ENCODE measurements at regions not wholly inside any gene's neighbourhood (a gene's known extent, or its start where the extent isn't known, plus 50 kb on each side); places are given as distances from the start of the nearest gene placed in this dataset.
"Not testable (repeated sequence)": the region's sequence is repeated elsewhere in the genome, so short reads cannot be mapped to it uniquely, and the experiment has no call there.

DNA sequence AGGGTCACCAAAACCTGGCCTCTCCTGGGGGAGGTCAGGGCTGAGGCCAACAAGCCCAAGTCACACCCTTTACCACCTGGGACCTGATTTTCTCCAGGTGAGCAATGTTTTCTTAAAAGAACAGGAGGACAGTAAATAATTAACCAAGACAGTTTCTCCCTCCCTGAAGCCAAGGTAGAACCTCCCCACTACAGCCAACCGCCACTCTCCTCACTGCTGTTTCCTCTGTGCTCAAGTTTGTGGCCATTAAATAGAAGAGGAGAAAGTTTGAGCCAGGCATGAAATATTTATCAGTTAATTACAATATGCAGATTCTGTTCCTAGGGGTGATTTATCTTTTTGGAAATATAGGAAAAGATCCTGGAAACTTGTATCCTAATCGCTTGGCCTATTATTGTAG is 150.6 kb upstream of the ANKRD20A1 start:
- H3K27ac Mint-ChIP-seq (ENCODE audit: low read depth); H3K4me3 Mint-ChIP-seq; H3K27me3 Mint-ChIP-seq; H3K9me3 Mint-ChIP-seq; ATAC-seq (replicated peaks; ENCODE audit: extremely low read depth, poor library complexity, severe bottlenecking); DNase-seq (ENCODE audit: low spot score in 2 of 2); H3K4me1 Mint-ChIP-seq; H3K36me3 Mint-ChIP-seq (ENCODE audit: insufficient read depth): not testable (repeated sequence)

DNA sequence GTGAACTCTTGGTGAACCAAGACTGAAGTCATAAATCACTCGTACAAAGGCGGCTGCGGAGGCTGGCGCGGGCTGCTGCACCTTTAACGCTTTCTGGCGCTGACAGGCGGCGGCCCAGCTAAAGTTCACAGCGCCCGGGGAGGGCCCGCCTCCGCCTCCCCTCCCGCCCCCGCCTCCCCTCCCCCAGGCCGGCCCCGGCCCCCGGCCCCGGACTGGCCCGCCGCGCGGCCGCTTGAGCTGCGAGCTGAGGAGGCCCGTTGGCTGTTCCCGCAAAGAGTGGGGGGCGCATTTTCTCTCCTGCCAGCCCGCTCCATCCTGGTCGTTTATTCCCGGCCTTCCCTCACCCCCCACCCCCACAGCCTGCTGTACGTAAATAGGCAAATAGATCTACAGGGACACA is 147.3 kb upstream of the ANKRD20A1 start:
- not testable (repeated sequence) for H3K36me3 Mint-ChIP-seq (ENCODE audit: insufficient read depth); H3K4me1 Mint-ChIP-seq; DNase-seq (ENCODE audit: low spot score in 2 of 2); ATAC-seq (replicated peaks; ENCODE audit: extremely low read depth, poor library complexity, severe bottlenecking); H3K27ac Mint-ChIP-seq (ENCODE audit: low read depth); H3K4me3 Mint-ChIP-seq; H3K9me3 Mint-ChIP-seq; H3K27me3 Mint-ChIP-seq

DNA sequence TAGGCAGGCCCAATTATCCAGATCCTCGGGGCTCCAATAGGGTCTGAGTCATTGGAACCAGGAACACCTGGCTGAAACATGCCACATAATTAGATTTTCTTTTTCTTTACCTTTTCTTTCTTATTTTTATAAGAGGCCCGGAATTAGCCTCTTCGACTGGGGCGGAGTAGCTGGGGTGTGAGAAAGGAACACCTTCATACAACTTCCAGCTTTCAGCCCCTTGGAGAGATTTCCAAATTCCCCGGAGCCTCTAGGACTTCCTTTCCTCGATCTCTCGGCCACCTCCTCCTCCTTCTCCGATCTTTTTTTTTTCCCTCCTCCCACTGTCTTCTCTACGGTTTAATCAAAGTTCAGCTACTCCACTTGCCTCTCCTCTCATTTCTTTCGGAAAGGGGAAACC is 146.8 kb upstream of the ANKRD20A1 start:
- not testable (repeated sequence) for H3K27me3 Mint-ChIP-seq; H3K27ac Mint-ChIP-seq (ENCODE audit: low read depth); H3K4me1 Mint-ChIP-seq; H3K36me3 Mint-ChIP-seq (ENCODE audit: insufficient read depth); ATAC-seq (replicated peaks; ENCODE audit: extremely low read depth, poor library complexity, severe bottlenecking); DNase-seq (ENCODE audit: low spot score in 2 of 2); H3K9me3 Mint-ChIP-seq; H3K4me3 Mint-ChIP-seq

DNA sequence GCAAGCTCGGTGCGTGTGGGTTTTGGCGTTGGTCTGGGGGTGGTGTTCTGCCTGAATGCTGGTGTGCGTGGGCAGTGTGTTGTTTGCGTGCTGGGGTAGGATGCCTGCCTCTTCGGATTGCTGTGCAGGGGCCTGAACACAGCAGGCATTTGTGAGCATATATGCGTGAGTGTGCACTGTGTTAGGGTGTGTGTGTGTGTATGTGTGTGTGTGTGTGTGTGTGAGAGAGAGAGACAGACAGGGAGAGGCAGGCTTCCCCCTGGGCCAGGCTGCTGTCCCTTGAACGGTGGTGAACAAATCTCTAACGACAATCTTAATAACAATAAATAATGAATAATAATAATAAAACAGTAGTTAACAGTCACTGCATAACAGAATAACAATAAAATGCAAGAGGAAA is 145.8 kb upstream of the ANKRD20A1 start:
- H3K4me1 Mint-ChIP-seq; H3K36me3 Mint-ChIP-seq (ENCODE audit: insufficient read depth); H3K9me3 Mint-ChIP-seq; DNase-seq (ENCODE audit: low spot score in 2 of 2); ATAC-seq (replicated peaks; ENCODE audit: extremely low read depth, poor library complexity, severe bottlenecking); H3K27me3 Mint-ChIP-seq; H3K27ac Mint-ChIP-seq (ENCODE audit: low read depth); H3K4me3 Mint-ChIP-seq: not testable (repeated sequence)

DNA sequence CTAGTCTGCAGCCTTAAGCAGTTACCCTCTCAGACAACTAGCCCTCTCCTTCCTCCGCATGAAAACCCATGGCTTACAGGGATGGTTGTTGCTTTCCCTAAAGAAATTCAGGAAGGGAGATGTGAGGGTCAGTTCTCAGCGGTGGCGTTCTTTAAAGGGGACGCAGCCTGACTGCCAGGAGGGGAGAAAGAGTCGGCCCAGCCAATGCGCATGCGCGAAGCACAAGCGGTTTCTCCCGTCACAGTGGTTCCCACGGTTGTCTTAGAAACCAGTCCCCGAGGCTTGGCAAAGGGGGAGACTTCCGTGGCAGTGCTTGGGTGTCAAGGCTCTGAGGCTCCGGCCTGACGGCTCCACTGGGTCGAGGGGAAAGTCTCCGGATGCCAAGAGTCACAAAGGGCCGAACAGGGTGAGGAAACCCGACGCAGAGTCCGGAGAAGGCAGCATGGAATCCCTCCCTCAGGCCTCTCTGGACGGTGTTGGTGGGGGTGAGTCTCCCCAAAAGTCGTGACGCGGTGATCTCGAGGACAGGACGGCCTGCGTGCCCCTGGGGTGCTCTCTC is 140.8 kb upstream of the ANKRD20A1 start:
- H3K4me1 Mint-ChIP-seq; ATAC-seq (replicated peaks; ENCODE audit: extremely low read depth, poor library complexity, severe bottlenecking); H3K27ac Mint-ChIP-seq (ENCODE audit: low read depth); H3K9me3 Mint-ChIP-seq; H3K36me3 Mint-ChIP-seq (ENCODE audit: insufficient read depth); H3K4me3 Mint-ChIP-seq; H3K27me3 Mint-ChIP-seq; DNase-seq (ENCODE audit: low spot score in 2 of 2): not testable (repeated sequence)

DNA sequence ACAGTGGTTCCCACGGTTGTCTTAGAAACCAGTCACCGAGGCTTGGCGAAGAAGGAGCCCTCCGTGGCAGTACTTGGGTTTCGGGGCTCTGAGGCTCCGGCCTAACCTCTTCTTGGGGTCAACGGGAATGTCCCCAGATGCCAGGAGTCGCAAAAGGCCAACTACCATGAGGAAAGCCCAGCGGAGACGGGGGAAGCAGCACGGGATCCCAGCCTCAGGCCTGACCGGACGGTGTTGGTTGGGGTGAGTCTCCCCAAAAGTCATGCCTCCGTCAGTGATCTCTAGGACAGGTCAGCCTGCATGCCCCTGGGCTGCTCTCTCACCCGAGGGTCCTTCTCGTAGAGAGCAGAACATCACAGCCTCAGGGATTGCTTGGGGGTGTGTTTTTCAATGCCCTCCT is 138.2 kb upstream of the ANKRD20A1 start:
- not testable (repeated sequence) for ATAC-seq (replicated peaks; ENCODE audit: extremely low read depth, poor library complexity, severe bottlenecking); H3K4me1 Mint-ChIP-seq; H3K4me3 Mint-ChIP-seq; H3K36me3 Mint-ChIP-seq (ENCODE audit: insufficient read depth); H3K9me3 Mint-ChIP-seq; H3K27me3 Mint-ChIP-seq; H3K27ac Mint-ChIP-seq (ENCODE audit: low read depth)
- DNase-seq (ENCODE audit: low spot score in 2 of 2) = peak in 1 of 2 donors; percentile 10

DNA sequence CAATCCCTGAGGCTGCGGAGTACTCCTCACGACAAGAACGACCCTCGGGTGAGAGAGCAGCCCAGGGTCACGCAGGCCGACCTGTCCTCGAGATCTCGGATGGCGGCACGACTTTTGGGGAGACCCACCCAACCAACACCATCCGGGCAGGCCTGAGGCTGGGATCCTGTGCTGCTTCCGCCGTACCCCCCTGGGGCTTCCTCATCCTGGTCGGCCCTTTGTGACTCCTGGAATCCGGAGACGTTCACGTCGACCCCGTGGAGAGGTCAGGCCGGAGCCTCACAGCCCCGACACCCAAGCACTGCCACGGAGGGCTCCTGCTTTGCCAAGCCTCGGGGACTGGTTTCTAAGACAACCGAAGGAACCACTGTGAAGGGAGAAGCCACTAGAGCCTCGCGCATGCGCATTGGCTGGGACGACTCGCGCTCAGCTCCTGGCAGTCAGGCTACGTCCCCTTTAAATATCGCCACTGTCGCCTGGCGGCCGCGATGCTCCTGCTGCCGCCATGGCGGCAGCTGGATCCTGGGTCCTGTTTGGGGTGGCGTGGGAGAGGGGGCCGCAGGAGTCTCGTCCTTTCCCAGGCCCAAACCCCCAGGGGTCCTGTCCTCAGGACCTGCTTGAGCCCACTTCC is 136.2 kb upstream of the ANKRD20A1 start:
- not testable (repeated sequence) for H3K4me3 Mint-ChIP-seq

DNA sequence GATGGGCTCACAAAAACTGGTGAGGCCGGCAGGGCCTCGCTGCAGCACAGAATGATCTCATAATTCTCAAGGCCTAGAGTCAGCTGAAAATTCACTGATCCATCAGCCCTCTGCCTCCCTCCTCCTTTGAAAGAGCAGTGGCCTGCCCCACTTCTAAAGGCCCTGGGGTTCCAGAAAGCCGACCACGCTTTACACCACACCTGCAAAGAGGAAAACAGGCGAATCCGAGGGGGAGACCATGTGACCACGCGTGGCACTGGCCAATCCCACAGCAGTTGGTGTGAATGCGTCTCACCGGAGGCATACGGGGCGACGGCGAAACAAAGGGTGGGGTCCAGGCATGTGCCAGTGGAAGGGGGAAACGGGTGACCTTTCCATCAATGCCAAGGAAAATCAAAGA is 135.5 kb upstream of the ANKRD20A1 start:
- peak overlapping the region; percentile 78 for H3K4me3 Mint-ChIP-seq
- not testable (repeated sequence) for H3K9me3 Mint-ChIP-seq; H3K36me3 Mint-ChIP-seq (ENCODE audit: insufficient read depth); H3K27me3 Mint-ChIP-seq; H3K27ac Mint-ChIP-seq (ENCODE audit: low read depth); H3K4me1 Mint-ChIP-seq
- DNase-seq (ENCODE audit: low spot score in 2 of 2) = peak in 1 of 2 donors; percentile 10
- ATAC-seq (replicated peaks; ENCODE audit: extremely low read depth, poor library complexity, severe bottlenecking) = peak; percentile 7

More for the DNA sequence above, 136.2 kb upstream of the ANKRD20A1 start:
- ATAC-seq (replicated peaks; ENCODE audit: extremely low read depth, poor library complexity, severe bottlenecking) = peak; percentile 71
- H3K36me3 Mint-ChIP-seq (ENCODE audit: insufficient read depth); H3K27me3 Mint-ChIP-seq; H3K4me1 Mint-ChIP-seq; H3K27ac Mint-ChIP-seq (ENCODE audit: low read depth); H3K9me3 Mint-ChIP-seq; DNase-seq (ENCODE audit: low spot score in 2 of 2): not testable (repeated sequence)

DNA sequence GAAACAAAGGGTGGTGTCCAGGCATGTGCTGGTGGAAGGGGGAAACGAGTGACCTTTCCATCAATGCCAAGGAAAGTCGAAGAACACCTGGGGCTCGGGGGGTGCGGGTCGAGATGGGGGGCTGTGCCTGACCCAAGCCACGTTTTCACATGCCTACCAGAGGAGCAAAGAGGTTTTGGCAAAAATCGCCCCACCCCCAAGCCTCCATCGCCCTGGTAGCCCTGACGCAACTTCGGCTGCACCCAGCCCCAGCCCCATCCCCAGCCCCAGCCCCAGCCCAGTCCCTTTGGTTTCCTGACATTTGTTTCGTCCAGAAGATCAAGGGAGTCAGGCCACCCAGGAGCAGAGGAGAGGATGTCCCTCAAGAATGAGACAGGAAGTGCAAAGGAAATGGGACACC is 133.8 kb upstream of the ANKRD20A1 start:
- H3K27me3 Mint-ChIP-seq; ATAC-seq (replicated peaks; ENCODE audit: extremely low read depth, poor library complexity, severe bottlenecking); H3K9me3 Mint-ChIP-seq; H3K4me3 Mint-ChIP-seq; DNase-seq (ENCODE audit: low spot score in 2 of 2); H3K27ac Mint-ChIP-seq (ENCODE audit: low read depth); H3K4me1 Mint-ChIP-seq; H3K36me3 Mint-ChIP-seq (ENCODE audit: insufficient read depth): not testable (repeated sequence)

DNA sequence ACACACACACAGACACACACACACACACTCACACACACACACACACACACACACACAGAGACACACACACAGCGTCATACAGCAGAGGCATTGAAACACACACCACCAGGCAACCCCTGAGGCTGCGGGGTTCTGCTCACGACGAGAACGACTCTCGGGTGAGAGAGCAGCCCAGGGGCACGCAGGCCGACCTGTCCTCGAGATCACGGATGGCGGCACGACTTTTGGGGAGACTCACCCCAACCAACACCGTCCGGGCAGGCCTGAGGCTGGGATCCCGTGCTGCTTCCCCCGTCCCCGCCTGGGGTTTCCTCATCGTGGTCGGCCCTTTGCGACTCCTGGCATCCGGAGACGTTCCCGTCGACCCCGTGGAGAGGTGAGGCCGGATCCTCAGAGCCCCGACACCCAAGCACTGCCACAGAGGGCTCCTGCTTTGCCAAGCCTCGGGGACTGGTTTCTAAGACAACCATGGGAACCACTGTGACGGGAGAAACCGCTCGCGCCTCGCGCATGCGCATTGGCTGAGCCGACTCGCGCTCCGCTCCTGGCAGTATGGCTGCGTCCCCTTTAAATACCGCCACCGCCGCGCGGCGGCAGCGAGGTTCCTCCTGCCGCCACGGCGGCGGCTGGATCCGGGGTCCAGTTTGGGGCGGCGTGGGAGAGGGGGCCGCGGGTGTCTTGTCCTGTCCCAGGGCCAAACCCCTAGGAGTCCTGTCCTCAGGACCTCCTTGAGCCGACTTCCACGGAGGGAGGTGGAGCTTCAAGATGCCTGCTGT is 132.3 kb upstream of the ANKRD20A1 start:
- H3K36me3 Mint-ChIP-seq (ENCODE audit: insufficient read depth); H3K27ac Mint-ChIP-seq (ENCODE audit: low read depth); ATAC-seq (replicated peaks; ENCODE audit: extremely low read depth, poor library complexity, severe bottlenecking); H3K27me3 Mint-ChIP-seq; H3K9me3 Mint-ChIP-seq; H3K4me1 Mint-ChIP-seq: not testable (repeated sequence)
- H3K4me3 Mint-ChIP-seq = peak overlapping the region; percentile 47
- DNase-seq (ENCODE audit: low spot score in 2 of 2) = peak in 1 of 2 donors; percentile 18

DNA sequence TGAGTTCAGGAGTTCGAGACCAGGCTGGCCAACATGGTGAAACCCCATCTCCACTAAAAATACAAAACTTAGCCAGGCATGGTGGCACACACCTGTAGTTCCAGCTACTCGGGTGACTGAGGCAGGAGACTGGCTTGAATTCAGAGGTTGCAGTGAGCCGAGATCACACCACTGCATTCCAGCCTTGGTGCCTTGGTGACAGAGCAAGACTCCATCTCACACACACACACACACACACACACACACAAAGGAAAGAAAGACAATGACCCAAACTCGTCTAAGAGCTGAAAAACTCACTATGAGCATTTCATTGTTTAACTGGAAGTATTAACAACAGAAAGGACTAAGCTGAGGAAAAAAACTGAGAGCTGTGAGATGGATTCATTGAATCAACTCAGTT is 95.6 kb upstream of the ANKRD20A1 start:
- ATAC-seq (replicated peaks; ENCODE audit: extremely low read depth, poor library complexity, severe bottlenecking); DNase-seq (ENCODE audit: low spot score in 2 of 2); H3K4me1 Mint-ChIP-seq; H3K36me3 Mint-ChIP-seq (ENCODE audit: insufficient read depth); H3K27ac Mint-ChIP-seq (ENCODE audit: low read depth); H3K27me3 Mint-ChIP-seq; H3K9me3 Mint-ChIP-seq; H3K4me3 Mint-ChIP-seq: not testable (repeated sequence)

DNA sequence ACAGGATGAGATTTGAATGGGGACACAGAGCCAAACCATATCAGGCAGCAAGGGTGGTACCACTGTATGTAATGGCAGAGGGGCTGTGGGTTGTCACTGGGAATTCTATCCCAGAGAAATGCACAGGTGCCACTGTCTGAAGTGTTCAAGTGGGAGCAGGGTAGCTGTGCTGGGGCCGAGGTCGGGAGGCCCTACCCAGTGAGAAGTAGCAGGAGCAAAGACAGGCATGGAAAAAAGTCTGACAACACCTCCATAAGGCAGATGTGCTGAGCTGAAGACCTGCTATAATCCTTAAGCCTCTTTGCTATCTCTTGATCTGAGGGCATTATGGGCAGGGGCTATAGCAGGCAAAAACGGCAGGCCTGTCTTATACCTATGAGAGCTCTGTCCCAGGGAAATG is 86.9 kb upstream of the ANKRD20A1 start:
- not testable (repeated sequence) for H3K27me3 Mint-ChIP-seq; ATAC-seq (replicated peaks; ENCODE audit: extremely low read depth, poor library complexity, severe bottlenecking); DNase-seq (ENCODE audit: low spot score in 2 of 2); H3K4me3 Mint-ChIP-seq; H3K36me3 Mint-ChIP-seq (ENCODE audit: insufficient read depth); H3K27ac Mint-ChIP-seq (ENCODE audit: low read depth); H3K4me1 Mint-ChIP-seq; H3K9me3 Mint-ChIP-seq

DNA sequence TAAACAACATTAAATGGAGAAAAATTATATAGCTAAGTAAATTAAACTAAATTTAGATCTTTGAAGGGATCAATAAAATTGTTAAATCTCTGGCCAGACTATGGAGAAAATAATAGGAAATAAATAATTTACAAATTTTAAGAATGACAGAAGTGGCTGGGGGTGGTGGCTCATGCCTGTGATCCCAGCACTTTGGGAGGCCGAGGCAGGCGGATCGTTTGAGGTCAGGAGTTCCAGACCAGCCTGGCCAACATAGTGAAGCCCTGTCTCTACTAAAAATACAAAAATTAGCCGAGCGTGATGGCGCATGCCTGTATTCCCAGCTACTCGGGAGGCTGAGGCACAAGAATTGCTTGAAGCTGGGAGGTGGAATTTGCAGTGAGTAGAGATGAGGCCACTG is 58.6 kb upstream of the ANKRD20A1 start:
- H3K4me3 Mint-ChIP-seq; H3K36me3 Mint-ChIP-seq (ENCODE audit: insufficient read depth); H3K9me3 Mint-ChIP-seq; H3K27ac Mint-ChIP-seq (ENCODE audit: low read depth); H3K4me1 Mint-ChIP-seq; ATAC-seq (replicated peaks; ENCODE audit: extremely low read depth, poor library complexity, severe bottlenecking); H3K27me3 Mint-ChIP-seq: not testable (repeated sequence)
- DNase-seq (ENCODE audit: low spot score in 2 of 2) = peak in 1 of 2 donors; percentile 11
